KOPT-K1 (cell line): ENCODE measurements at regions not wholly inside any gene's neighbourhood (a gene's known extent, or its start where the extent isn't known, plus 50 kb on each side); places are given as distances from the start of the nearest gene placed in this dataset.

ENCODE experiments used
- H3K27ac ChIP-seq: fragments of 200-600 bp; sonication (generic); 2 replicates; pipeline ENCODE4 v1.5.1; 2016; ENCODE audit warnings: antibody characterized with exemption, mild to moderate bottlenecking, low read depth, low read length; ENCODE audit not compliant: poor library complexity, severe bottlenecking
- H3K36me3 ChIP-seq: fragments of 200-600 bp; sonication (generic); 2 replicates; pipeline ENCODE4 v1.5.1; 2017; ENCODE audit warnings: antibody characterized with exemption, mild to moderate bottlenecking, low read length, moderate library complexity; ENCODE audit not compliant: insufficient read depth
- H3K9me3 ChIP-seq: fragments of 200-600 bp; sonication (generic); 2 replicates; pipeline ENCODE4 v1.5.1; 2017; ENCODE audit warnings: antibody characterized with exemption, low read length, mild to moderate bottlenecking; ENCODE audit not compliant: insufficient read depth, poor library complexity, severe bottlenecking

DNA sequence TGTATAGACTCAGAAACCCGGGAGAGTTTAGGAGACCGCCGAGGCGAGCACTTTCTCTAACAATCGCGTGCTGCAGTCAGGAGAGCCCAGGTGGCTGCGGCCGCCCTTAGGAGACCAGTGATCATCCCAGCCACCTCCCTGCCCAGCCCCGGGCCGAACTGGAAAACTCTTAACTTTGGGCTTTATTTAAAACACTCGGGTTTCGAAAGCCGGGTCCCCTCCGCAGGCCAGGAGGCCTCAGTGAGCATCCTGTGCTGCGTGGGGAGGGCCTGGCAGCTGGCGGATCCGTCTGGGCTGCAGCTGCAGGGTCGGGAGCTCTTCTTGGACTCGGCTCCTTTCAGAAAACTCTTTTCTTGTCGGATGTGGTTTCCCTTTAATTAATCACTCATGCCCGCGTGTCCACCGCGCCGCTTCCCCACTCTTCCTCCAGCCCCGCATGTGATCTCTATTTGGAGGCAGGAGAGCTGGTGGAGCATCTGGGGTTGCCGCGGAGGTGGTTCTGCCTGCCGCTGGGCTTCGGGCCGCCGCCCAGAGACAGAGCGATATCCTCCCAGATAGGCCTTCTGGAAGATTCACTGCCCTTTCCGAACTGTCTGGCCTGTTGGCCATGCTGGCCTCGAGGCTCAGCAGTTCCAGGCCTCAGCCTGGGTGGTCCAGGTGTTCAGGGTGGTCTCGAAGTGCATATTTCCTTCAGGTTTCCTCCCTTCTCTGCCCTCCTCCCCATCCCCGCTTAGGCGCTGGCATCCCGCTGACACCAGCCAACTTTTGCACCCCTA is 59.5 kb downstream of the TMEM174 start:
- Histone ChIP-seq H3K36me3 (no peaks in the 10 kb centered on the region), H3K9me3 (peaks cover 10% of the 10 kb centered on the region), H3K27ac (no peak overlapping the region)

GRCh38 chr5:73231246-73231778 is 58.3 kb downstream of the TMEM174 start:
- peaks cover 10% of the 10 kb centered on the region for H3K9me3 ChIP-seq
- H3K27ac ChIP-seq, result no peak overlapping the region
- no peaks in the 10 kb centered on the region for H3K36me3 ChIP-seq

DNA sequence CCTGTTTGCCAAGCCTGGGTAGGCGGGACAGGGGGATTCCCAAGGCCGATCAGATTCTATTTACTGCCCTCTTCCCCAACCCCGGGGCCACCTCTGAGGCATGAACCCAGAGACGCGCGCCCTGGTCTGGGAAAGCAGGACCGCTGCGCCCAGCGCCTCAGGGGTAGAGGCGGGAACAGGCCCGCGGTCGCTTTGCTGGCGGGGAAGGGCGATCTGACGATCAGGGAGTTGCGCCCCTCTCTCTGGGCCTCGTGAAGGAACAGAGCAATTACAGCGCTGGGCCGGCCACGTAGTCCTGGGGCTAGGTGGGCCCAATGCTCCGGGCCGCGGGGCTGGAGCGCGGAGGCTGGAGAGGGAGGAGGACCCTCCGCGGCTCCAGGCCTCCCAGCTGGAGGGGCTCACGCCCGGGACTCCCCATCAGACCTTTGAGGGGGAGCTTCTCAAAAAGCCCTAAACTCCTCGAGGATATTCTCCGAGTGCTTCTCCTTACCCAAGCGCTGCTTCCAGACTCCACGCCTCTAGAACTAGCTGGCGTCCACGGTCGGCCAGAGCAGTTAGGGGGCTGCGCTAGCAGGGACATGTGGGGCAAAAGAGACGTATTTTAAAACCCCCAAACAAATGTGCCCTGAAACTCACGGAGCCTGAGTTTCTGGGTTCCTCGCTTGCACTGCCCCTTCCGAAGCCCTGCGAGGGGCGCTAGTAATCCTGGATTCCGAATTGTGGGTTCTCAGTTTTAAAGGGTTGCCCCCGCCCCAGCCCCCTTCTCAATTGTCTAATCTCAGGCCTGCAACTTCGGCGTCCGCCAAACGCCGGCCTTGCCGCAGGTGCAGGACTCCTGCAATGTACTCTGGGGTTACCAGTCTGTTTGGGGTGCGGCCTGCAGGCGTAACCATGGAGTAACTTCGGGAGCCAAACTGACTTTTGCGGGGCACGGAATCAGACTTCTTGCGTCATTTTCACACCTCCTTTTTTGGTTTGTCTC is 57.6 kb downstream of the TMEM174 start:
- Histone ChIP-seq H3K36me3 (no peaks in the 10 kb centered on the region), H3K9me3 (peaks cover 10% of the 10 kb centered on the region), H3K27ac (no peak overlapping the region)

DNA sequence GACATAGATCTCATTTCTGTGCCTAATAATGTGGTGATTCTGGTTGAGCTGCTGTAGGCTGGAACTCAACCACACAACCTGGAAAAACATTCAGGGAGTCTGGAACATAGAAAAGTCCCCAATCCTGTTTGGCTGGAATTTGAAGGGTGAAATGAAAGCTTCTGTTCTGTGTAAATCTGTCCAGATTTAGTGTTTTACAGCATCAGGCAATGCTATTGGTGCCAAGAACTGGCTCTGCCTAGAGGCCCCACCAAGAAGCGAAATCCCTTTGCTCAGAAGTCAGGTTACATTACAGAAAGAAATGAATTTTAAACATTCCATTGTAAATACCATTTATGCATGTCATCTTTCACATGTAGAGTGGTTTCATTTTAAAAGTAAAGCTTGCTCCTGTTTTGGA is 56.3 kb downstream of the TMEM174 start:
- Histone ChIP-seq H3K36me3 (no peaks in the 10 kb centered on the region), H3K9me3 (peaks cover 10% of the 10 kb centered on the region), H3K27ac (no peak overlapping the region)

- no peak overlapping the region for H3K27ac ChIP-seq
- peaks cover 4% of the 10 kb centered on the region for H3K9me3 ChIP-seq
Measured at GRCh38 chr5:73228052-73228451, 55.1 kb downstream of the TMEM174 start.

More at GRCh38 chr5:73228052-73228451, 55.1 kb downstream of the TMEM174 start:
- H3K36me3 ChIP-seq, result no peaks in the 10 kb centered on the region
